PC-3 (cell line): ENCODE measurements at regions not wholly inside any gene's neighbourhood (a gene's known extent, or its start where the extent isn't known, plus 50 kb on each side); places are given as distances from the start of the nearest gene placed in this dataset.

Experiments used
- CTCF ChIP-seq: fragments of 300-600 bp; sonication (generic); conservative IDR thresholded peaks from 2 replicates; pipeline ENCODE4 v1.5.1; 2017; ENCODE audit warnings: antibody characterized with exemption, low read depth, mild to moderate bottlenecking, low read length
- EZH2 ChIP-seq: fragments of 300-600 bp; sonication (generic); IDR thresholded peaks from one replicate; pipeline ENCODE4 v1.6.1; 2017; ENCODE audit warnings: antibody characterized with exemption, mild to moderate bottlenecking, low read length; ENCODE audit not compliant: unreplicated experiment

GRCh38 chr7:121484089-121484763 is 88.1 kb upstream of the FAM3C start:
- no peak for TF ChIP-seq CTCF
- TF ChIP-seq EZH2 = no peak
